ENCODE measurements at regions not wholly inside any gene's neighbourhood (a gene's known extent, or its start where the extent isn't known, plus 50 kb on each side); places are given as distances from the start of the nearest gene placed in this dataset.

- TF ChIP-seq CTCF (IDR thresholded peaks at IDR 0.05): no peak
- no peak for TF ChIP-seq EP300 (IDR thresholded peaks at IDR 0.05)
Measured at GRCh38 chr2:59312029-59312428, 1070.9 kb upstream of the FANCL start.
